ENCODE measurements at regions not wholly inside any gene's neighbourhood (a gene's known extent, or its start where the extent isn't known, plus 50 kb on each side); places are given as distances from the start of the nearest gene placed in this dataset.

GRCh38 chr10:1869861-1870260, 132.5 kb upstream of the ADARB2 start:
- no peak for TF ChIP-seq EZH2 (IDR thresholded peaks at IDR 0.05)
- TF ChIP-seq, protein P1, sequence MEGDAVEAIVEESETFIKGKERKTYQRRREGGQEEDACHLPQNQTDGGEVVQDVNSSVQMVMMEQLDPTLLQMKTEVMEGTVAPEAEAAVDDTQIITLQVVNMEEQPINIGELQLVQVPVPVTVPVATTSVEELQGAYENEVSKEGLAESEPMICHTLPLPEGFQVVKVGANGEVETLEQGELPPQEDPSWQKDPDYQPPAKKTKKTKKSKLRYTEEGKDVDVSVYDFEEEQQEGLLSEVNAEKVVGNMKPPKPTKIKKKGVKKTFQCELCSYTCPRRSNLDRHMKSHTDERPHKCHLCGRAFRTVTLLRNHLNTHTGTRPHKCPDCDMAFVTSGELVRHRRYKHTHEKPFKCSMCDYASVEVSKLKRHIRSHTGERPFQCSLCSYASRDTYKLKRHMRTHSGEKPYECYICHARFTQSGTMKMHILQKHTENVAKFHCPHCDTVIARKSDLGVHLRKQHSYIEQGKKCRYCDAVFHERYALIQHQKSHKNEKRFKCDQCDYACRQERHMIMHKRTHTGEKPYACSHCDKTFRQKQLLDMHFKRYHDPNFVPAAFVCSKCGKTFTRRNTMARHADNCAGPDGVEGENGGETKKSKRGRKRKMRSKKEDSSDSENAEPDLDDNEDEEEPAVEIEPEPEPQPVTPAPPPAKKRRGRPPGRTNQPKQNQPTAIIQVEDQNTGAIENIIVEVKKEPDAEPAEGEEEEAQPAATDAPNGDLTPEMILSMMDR (IDR thresholded peaks at IDR 0.05) = no peak
